NCI-H446 treated with DMSO at 0.1 percent for 48 hours (cell line): ENCODE measurements at regions not wholly inside any gene's neighbourhood (a gene's known extent, or its start where the extent isn't known, plus 50 kb on each side); places are given as distances from the start of the nearest gene placed in this dataset.

Experiments used
- DNase-seq: peaks from one replicate; lab custom pipeline; 2025; lab: John Stamatoyannopoulos, UW

DNA sequence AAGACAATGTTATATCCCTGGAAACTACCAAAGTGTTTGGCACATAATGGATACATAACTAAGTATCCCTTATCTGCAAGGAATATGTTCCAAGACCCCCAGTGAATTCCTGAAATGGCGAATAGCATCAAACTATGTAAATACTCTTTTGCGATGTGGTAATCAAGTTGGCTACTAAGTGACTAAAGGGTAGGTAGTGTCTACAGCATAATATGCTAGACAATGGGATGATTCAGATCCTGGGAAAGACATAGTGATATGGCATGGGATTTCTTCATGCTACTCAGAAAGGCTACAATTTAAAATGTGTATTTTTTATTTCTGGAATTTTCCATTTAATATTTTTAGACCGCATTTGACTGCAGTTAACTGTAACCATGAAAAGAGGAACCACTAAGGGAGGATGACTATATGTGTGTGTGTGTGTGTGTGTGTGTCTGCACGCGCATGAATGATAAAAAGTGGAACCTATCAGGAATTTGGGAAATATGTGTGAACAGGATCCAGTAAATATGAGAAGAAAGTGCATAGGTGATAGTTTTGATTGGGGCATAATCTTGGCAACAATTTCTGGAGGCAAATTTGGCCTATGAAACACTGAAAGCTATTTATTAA lies 1899.9 kb downstream of the NCAM2 start:
- no peak for DNase-seq

- DNase-seq: no peak
Observed at GRCh38 chr21:22900490-22900889, 1902.3 kb downstream of the NCAM2 start.

DNA sequence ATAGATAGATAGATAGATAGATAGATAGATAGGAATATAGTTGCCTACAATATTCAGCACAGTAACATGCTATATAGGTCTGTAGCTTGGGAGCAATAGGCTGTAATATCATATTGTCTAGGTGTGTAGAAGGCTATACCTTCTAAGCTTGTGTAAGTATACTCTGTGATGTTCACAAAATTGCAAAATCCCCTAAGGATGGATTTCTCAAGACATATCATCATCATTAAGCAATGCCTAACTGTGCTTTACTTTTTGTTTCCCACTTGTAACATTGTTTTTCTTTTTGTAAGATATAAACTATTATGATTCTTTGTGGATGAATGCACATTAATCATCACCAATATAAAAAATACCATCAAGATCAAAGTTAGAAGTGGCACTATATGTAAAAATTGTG lies 1905.6 kb downstream of the NCAM2 start:
- no peak for DNase-seq

DNA sequence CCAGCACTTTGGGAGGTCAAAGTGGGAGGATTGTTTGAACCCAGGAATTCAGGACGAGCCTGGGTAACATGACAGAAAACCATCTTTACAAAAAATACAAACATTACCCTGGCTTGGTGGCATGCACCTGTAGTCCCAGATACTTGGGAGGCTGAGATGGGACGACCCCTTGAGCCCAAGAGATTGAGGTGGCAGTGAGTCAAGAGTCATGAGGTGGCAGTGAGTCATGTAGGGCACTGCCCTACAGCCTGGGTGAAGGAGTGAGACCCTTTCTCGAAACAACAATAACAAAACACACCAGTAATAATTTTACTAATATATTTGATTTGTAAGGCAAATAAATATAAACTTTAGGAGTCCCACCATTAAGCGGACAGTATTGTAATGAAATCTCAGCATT lies 1906.2 kb downstream of the NCAM2 start:
- no peak for DNase-seq

DNA sequence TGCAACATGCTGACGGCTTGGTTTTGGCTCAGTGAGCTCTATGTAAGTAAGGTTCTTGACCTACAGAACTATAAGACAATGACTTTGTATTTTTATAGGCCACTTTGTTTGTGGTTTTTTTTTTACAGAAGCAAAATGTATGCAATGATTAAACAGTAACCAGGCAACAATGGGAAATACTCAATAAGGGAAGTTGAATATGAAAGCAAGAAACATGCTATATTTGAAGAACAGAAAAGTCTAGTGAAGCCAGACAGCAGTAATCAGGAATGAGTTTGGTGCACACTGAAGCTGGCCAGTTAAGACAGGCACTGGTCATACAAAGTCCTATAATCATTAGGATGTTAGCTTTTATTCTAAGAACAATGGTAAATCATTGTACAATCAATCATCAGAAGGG lies 1926.8 kb downstream of the NCAM2 start:
- no peak for DNase-seq

GRCh38 chr21:22927469-22927868 lies 1929.3 kb downstream of the NCAM2 start:
- DNase-seq: no peak

- DNase-seq: no peak
Observed at GRCh38 chr21:22941779-22942490, 1943.7 kb downstream of the NCAM2 start.

GRCh38 chr21:22955559-22955958 lies 1957.3 kb downstream of the NCAM2 start:
- DNase-seq: no peak

GRCh38 chr21:22961258-22961657 lies 1963.0 kb downstream of the NCAM2 start:
- peak; percentile 100 for DNase-seq

- DNase-seq: no peak
Observed at GRCh38 chr21:22965455-22966135, 1967.4 kb downstream of the NCAM2 start.

GRCh38 chr21:22981819-22982218 lies 1983.6 kb downstream of the NCAM2 start:
- DNase-seq: no peak

DNA sequence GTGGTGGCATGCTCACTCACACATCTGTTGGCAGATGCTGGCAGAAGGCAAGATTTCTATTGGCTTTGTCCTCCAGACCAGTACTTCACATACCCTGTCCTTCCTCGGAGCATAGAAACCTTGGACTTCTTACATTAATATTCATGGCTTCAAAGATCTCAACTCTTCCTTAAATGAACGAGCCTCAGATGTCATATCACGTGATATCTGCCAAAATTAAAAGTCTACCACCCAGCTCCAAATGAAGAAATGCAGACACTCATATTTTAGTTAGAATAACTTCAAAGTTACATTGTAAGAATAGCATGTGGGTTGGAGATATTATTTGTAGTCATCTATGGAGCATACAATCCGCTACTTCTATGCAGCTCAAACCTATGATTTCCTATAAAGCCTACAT lies 1994.9 kb downstream of the NCAM2 start:
- no peak for DNase-seq

- DNase-seq: no peak
Observed at GRCh38 chr21:22993822-22994574, 1995.8 kb downstream of the NCAM2 start.

DNA sequence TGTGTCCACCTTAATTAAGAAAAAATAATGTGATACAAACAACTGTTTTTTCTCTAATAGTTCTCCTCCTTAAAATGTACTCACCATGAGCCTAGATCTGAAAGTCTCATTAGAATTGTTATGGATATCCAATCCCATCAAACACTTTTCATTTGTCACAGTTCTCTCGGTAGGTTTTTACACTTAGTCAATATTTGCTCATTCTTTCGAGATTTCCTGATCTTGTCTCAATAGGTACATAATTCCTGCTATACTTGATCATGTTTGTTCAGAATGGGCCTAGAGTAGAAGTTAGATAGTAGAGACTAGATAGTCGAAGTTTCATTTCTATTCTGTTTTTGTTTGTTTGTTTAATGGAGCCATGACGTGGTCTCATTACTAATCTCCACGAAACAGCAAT lies 2005.7 kb downstream of the NCAM2 start:
- no peak for DNase-seq

GRCh38 chr21:23008601-23009202 lies 2010.5 kb downstream of the NCAM2 start:
- no peak for DNase-seq

GRCh38 chr21:23009360-23009759 lies 2011.2 kb downstream of the NCAM2 start:
- no peak for DNase-seq

DNA sequence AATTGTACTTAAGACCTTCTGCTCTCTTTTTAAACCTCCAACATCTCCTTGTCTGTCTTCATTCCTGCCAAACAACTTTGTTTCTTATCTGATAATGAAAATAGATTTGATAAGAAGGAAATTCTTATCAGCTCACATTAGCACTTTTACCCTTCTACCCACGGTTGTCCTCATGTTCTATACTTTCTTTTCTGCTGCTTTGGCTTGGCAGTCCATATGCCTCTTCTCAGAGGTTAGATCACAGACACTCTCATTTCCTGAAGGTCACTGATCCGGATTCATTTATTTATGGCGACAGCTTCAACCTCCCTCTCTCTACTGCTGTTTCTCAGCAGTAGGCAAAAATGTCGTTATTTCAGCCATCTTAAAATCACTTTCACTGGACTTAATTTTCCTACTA lies 2015.8 kb downstream of the NCAM2 start:
- no peak for DNase-seq

DNA sequence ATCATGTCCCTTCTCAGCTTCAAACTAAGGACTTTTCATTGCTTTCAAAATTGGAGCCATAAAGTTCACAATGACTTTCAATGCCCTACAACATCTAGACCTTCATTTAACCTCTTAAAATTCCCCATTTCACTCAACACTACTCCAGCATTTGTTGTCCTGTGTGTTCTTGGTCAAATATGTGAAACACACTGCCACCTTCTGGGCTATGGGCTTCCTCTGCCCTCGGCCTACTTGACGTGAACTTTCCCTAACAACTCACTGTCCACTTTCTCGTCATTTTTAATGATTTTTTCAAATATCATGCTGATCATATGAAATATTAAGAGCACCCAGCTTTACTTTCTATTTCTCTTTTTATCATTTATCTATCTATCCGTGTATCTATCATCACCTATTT lies 2018.4 kb downstream of the NCAM2 start:
- peak; percentile 25 for DNase-seq

DNA sequence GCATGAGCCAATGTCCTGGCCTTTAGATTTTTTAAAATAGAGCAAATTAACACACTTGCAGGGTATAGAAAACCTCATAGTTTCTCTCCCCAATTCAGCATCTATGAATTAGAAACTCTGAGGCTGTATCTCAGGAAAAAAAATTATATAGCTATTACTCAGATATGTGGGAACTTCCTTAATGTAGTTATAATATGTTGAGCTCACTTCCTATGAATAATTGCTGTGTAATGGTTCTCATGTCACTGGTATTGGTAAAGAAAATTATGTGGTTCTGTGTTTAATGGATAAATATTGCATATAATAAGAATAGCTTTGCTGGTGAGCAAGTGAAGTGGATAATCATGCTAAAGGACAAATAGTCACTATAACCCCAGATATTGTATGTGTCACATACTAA lies 2019.8 kb downstream of the NCAM2 start:
- DNase-seq: no peak

DNA sequence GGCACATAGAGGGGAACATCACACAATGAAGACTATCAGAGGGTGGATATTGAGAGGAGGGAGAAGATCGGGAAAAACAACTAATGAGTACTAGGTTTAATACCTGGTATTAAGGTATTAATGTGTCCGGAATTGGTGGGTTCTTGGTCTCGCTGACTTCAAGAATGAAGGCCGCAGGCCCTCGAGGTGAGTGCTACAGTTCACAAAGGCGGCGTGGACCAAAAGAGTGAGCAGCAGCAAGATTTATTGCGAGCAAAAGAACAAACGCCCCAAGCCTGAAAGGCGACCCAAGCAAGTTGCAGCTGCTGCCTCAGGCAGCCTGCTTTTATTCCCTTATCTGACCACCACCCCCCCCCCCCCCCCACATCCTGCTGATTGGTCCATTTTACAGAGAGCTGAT lies 2022.8 kb downstream of the NCAM2 start:
- no peak for DNase-seq

DNA sequence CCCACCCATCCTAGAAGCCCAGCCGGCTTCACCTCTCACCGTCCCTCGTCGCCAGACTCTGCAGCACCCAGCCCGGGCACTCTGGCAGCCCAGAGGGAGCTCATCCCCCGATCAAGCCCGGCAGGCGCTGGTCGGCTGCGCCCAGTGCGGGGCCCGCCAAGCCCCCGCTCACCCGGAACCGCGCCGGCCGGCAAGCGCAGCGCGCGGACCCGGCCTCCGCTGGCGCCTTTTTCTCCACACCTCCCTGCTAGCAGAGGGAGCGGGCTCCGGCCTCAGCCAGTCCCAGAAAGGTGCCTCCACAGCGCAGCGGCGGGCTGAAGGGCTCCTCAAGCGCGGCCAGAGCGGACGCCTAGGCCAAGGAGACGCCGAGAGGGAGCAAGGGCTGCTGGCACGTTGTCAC lies 2023.3 kb downstream of the NCAM2 start:
- DNase-seq: no peak

- DNase-seq: no peak
Observed at GRCh38 chr21:23026878-23027277, 2028.7 kb downstream of the NCAM2 start.
